Calu3 (cell line): ENCODE measurements at regions not wholly inside any gene's neighbourhood (a gene's known extent, or its start where the extent isn't known, plus 50 kb on each side); places are given as distances from the start of the nearest gene placed in this dataset.
A peak's percentile ranks its signal among the peaks of the same experiment; 100 is the strongest.
"Not testable (repeated sequence)": the region's sequence is repeated elsewhere in the genome, so short reads cannot be mapped to it uniquely, and the experiment has no call there.

Source experiments
- BruUV-seq: library from RNA; stranded (reverse); fragments of 400-500 nt; replicated peaks from 2 replicates; lab custom pipeline; 2021; lab: Mats Ljungman, UMichigan
- CTCF ChIA-PET: fragments of 300-600 bp; sonication (Branson Sonifier 250); formaldehyde crosslinking; loops from one replicate; lab custom pipeline; 2022; ENCODE audit warnings: antibody characterized with exemption; lab: Charles Lee
- DNase-seq: peaks from one replicate; pipeline ENCODE4 v3.0.0; 2022
- H3K27ac Mint-ChIP-seq: one replicate; pipeline ENCODE4 v1.8.0; 2022; ENCODE audit warnings: mixed read lengths; ENCODE audit not compliant: unreplicated experiment
- H3K27me3 Mint-ChIP-seq: one replicate; pipeline ENCODE4 v1.8.0; 2022; ENCODE audit warnings: mixed read lengths; ENCODE audit not compliant: unreplicated experiment
- H3K36me3 Mint-ChIP-seq: one replicate; pipeline ENCODE4 v1.8.0; 2022; ENCODE audit warnings: mild to moderate bottlenecking, moderate library complexity, mixed read lengths; ENCODE audit not compliant: insufficient read depth, unreplicated experiment
- H3K4me1 Mint-ChIP-seq: one replicate; pipeline ENCODE4 v1.8.0; 2022; ENCODE audit warnings: mild to moderate bottlenecking, low read depth, mixed read lengths; ENCODE audit not compliant: unreplicated experiment
- H3K4me3 Mint-ChIP-seq: one replicate; pipeline ENCODE4 v1.8.0; 2022; ENCODE audit warnings: mild to moderate bottlenecking, low read depth, moderate library complexity, mixed read lengths; ENCODE audit not compliant: unreplicated experiment
- H3K9me3 Mint-ChIP-seq: one replicate; pipeline ENCODE4 v1.8.0; 2022; ENCODE audit warnings: low read depth, mixed read lengths; ENCODE audit not compliant: unreplicated experiment
- intact Hi-C: fragments of 100-400 bp; cut with micrococcal nuclease; formaldehyde crosslinking; loops from one replicate; pipeline ENCODE4 v1.10.0; 2022; ENCODE audit not compliant: unreplicated experiment
- TF ChIP-seq, protein P1 (sequence below): fragments of 200-600 bp; IDR thresholded peaks from one replicate; pipeline ENCODE4 v1.8.0; 2022; ENCODE audit warnings: antibody characterized with exemption; ENCODE audit not compliant: unreplicated experiment

- H3K4me3 Mint-ChIP-seq, result no peak overlapping the region
- no peak for DNase-seq
- peaks cover 15% of the 10 kb centered on the region for H3K4me1 Mint-ChIP-seq
- TF ChIP-seq, protein P1, sequence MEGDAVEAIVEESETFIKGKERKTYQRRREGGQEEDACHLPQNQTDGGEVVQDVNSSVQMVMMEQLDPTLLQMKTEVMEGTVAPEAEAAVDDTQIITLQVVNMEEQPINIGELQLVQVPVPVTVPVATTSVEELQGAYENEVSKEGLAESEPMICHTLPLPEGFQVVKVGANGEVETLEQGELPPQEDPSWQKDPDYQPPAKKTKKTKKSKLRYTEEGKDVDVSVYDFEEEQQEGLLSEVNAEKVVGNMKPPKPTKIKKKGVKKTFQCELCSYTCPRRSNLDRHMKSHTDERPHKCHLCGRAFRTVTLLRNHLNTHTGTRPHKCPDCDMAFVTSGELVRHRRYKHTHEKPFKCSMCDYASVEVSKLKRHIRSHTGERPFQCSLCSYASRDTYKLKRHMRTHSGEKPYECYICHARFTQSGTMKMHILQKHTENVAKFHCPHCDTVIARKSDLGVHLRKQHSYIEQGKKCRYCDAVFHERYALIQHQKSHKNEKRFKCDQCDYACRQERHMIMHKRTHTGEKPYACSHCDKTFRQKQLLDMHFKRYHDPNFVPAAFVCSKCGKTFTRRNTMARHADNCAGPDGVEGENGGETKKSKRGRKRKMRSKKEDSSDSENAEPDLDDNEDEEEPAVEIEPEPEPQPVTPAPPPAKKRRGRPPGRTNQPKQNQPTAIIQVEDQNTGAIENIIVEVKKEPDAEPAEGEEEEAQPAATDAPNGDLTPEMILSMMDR, result no peak
- BruUV-seq, result no TSS peak
- H3K9me3 Mint-ChIP-seq, result peaks cover 2% of the 10 kb centered on the region
- H3K36me3 Mint-ChIP-seq, result peaks cover 31% of the 10 kb centered on the region
- intact Hi-C loops, result no loop called here
- H3K27ac Mint-ChIP-seq, result no peak overlapping the region
- no peaks in the 10 kb centered on the region for H3K27me3 Mint-ChIP-seq
- CTCF ChIA-PET, result no interaction called here
Measured at GRCh38 chr6:27550692-27551091, 77.8 kb upstream of the ZNF184 start.

GRCh38 chr6:27549241-27549598 lies 76.3 kb upstream of the ZNF184 start:
- DNase-seq, BruUV-seq, H3K9me3 Mint-ChIP-seq, H3K27me3 Mint-ChIP-seq, H3K27ac Mint-ChIP-seq: not testable (repeated sequence)
- Mint-ChIP-seq H3K4me1 (peaks cover 29% of the 10 kb centered on the region), H3K36me3 (peaks cover 42% of the 10 kb centered on the region), H3K4me3 (peak overlapping the region; percentile 74)
- CTCF ChIA-PET, result interaction anchor here (1.1 kb wide), 1 partner anchor 43 kb away, joined by 5 read pairs; no protein-coding TSS in a partner anchor
- intact Hi-C loops, result loop anchor here (5.0 kb wide), 2 partner anchors 43 to 123 kb away; no protein-coding TSS in a partner anchor

DNA sequence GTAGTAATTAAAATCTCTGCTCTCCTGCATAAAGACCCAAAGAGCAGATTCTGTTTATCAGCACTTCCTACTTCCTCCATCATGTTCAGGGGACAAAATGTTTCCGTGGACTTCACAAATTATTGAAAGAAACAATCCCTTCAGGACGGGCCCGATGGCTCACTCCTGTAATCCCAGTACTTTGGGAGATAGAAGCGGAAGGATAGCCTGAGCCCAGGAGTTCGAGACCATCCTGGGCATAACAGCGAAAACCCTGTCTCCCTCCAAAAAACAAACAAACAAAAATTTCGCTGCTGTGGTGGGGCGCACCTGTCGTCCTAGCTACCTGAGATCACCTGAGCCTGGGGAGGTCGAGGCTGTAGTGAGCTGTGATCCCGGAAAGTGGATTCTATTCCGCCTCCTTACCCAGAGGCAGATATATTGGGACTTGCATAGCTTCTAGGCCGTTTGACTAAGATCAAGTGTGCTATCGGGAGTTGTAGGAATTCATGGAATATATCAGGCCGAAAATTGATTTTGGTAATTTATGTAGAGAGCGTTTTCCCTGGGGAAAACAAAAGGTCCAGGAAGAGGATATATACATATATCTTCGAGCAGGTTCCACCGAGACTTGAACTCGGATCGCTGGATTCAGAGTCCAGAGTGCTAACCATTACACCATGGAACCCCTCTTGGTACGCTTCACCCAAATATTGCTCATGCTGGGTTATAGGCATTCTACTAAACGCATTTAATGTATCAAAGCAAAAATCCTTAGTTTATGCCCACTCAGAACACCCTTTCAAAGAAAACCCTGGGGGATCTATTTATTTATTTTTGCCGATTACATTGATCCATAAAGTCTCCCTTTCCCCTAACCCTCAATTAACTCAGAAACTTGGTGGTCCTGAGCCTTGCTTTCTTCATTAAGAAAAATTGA lies 74.5 kb upstream of the ZNF184 start:
- TF ChIP-seq, protein P1, result no peak
- Mint-ChIP-seq H3K9me3 (peaks cover 2% of the 10 kb centered on the region), H3K27me3 (no peaks in the 10 kb centered on the region), H3K27ac (peak overlapping the region; percentile 77), H3K4me1 (peaks cover 29% of the 10 kb centered on the region), H3K36me3 (peaks cover 36% of the 10 kb centered on the region), H3K4me3 (peak overlapping the region; percentile 74)
- no TSS peak for BruUV-seq
- peak; percentile 81 for DNase-seq
- intact Hi-C loops, result loop anchor here (5.0 kb wide), 2 partner anchors 45 to 125 kb away; no protein-coding TSS in a partner anchor
- CTCF ChIA-PET, result interaction anchor here (1.1 to 1.6 kb wide), 2 partner anchors 9 to 29 kb away, joined by 4 to 12 read pairs; no protein-coding TSS in a partner anchor

- intact Hi-C loops, result loop anchor here (5.0 kb wide), 2 partner anchors 46 to 126 kb away; no protein-coding TSS in a partner anchor
- TF ChIP-seq, protein P1, result no peak
- CTCF ChIA-PET, result no interaction called here
- peaks cover 29% of the 10 kb centered on the region for H3K4me1 Mint-ChIP-seq
- no peak for DNase-seq
- peaks cover 40% of the 10 kb centered on the region for H3K36me3 Mint-ChIP-seq
- H3K27me3 Mint-ChIP-seq, result no peaks in the 10 kb centered on the region
- H3K9me3 Mint-ChIP-seq, result peaks cover 2% of the 10 kb centered on the region
- no peak overlapping the region for H3K4me3 Mint-ChIP-seq
- peak overlapping the region; percentile 77 for H3K27ac Mint-ChIP-seq
- BruUV-seq, result no TSS peak
Measured at GRCh38 chr6:27546522-27546921, 73.6 kb upstream of the ZNF184 start.
